ENCODE measurements at regions not wholly inside any gene's neighbourhood (a gene's known extent, or its start where the extent isn't known, plus 50 kb on each side); places are given as distances from the start of the nearest gene placed in this dataset.

- TF ChIP-seq, protein P1, sequence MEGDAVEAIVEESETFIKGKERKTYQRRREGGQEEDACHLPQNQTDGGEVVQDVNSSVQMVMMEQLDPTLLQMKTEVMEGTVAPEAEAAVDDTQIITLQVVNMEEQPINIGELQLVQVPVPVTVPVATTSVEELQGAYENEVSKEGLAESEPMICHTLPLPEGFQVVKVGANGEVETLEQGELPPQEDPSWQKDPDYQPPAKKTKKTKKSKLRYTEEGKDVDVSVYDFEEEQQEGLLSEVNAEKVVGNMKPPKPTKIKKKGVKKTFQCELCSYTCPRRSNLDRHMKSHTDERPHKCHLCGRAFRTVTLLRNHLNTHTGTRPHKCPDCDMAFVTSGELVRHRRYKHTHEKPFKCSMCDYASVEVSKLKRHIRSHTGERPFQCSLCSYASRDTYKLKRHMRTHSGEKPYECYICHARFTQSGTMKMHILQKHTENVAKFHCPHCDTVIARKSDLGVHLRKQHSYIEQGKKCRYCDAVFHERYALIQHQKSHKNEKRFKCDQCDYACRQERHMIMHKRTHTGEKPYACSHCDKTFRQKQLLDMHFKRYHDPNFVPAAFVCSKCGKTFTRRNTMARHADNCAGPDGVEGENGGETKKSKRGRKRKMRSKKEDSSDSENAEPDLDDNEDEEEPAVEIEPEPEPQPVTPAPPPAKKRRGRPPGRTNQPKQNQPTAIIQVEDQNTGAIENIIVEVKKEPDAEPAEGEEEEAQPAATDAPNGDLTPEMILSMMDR (IDR thresholded peaks at IDR 0.05; ENCODE audit: low read depth, low read length): no peak
- no peak for DNase-seq (ENCODE audit: extremely low read depth, low read depth)
These were observed 813.0 kb upstream of the SLITRK5 start for GRCh38 chr13:86858216-86858615.

- TF ChIP-seq, protein P1 (IDR thresholded peaks at IDR 0.05; ENCODE audit: low read depth, low read length): no peak
- DNase-seq (ENCODE audit: extremely low read depth, low read depth): no peak
These were observed 809.0 kb upstream of the SLITRK5 start for GRCh38 chr13:86862137-86862536.

GRCh38 chr13:86864376-86864775 lies 806.8 kb upstream of the SLITRK5 start:
- TF ChIP-seq, protein P1 (IDR thresholded peaks at IDR 0.05; ENCODE audit: low read depth, low read length): no peak

DNA sequence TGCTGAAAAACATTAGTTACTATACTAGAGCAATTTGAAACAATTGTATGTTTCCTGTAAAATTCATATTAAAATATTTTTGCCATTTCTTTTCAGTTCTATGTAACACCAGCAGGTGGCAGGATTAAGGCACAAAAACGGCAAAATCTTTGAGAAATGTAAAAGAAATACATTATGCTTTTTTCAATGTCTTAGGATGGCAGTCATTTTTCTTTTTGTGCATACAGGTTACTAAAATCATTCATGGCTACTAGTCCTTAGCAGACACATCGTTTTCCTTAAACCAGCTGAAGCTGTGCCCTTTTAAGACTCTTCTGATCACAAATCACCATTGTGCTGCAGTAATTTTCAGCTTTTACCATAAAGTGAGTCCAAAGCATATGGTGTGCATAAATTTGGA lies 800.7 kb upstream of the SLITRK5 start:
- DNase-seq (ENCODE audit: extremely low read depth, low read depth): no peak
- TF ChIP-seq, protein P1 (IDR thresholded peaks at IDR 0.05; ENCODE audit: low read depth, low read length): peak; percentile 57

More at GRCh38 chr13:86864376-86864775, 806.8 kb upstream of the SLITRK5 start:
- no peak for DNase-seq (ENCODE audit: extremely low read depth, low read depth)

DNA sequence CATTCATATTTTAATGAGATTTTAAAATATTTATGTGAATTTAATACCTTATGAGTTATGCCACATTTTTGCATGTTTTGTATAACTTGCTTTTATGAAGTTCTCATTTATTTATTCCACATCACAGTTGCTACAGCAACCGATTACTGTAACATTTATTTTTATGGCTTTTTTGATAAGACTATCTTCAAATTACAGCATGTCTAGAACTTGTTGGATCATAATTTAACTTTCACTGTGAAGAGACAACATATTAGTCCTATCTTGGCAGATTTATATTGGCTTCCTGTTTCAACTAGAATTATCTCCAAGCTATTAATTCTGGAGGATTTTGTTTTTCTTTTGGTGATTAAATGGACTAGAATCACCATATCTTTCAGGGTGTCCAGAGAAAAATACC lies 793.7 kb upstream of the SLITRK5 start:
- DNase-seq (ENCODE audit: extremely low read depth, low read depth): no peak
- TF ChIP-seq, protein P1 (IDR thresholded peaks at IDR 0.05; ENCODE audit: low read depth, low read length): no peak

- no peak for DNase-seq (ENCODE audit: extremely low read depth, low read depth)
- TF ChIP-seq, protein P1 (IDR thresholded peaks at IDR 0.05; ENCODE audit: low read depth, low read length): no peak
These were observed 792.4 kb upstream of the SLITRK5 start for GRCh38 chr13:86878781-86879180.

- DNase-seq (ENCODE audit: extremely low read depth, low read depth): no peak
- TF ChIP-seq, protein P1 (IDR thresholded peaks at IDR 0.05; ENCODE audit: low read depth, low read length): no peak
These were observed 789.8 kb upstream of the SLITRK5 start for GRCh38 chr13:86881390-86881789.

Data from AG09319 (cell line).